NT2/D1 (cell line): ENCODE measurements at regions not wholly inside any gene's neighbourhood (a gene's known extent, or its start where the extent isn't known, plus 50 kb on each side); places are given as distances from the start of the nearest gene placed in this dataset.

ENCODE experiments used
- YY1 ChIP-seq: IDR thresholded peaks from 2 replicates; pipeline ENCODE4 v1.6.1; 2011; ENCODE audit not compliant: insufficient read length, insufficient read depth
- ZNF274 ChIP-seq: IDR thresholded peaks from 2 replicates; pipeline ENCODE4 v1.6.1; 2011; ENCODE audit warnings: mild to moderate bottlenecking, low read depth, low read length

- TF ChIP-seq ZNF274 (no peak), YY1 (no peak)
These were observed 141.3 kb downstream of the PXDC1 start for GRCh38 chr6:3610206-3610605.
